Progenitor cell of endocrine pancreas (in vitro differentiated cells): ENCODE measurements at regions not wholly inside any gene's neighbourhood (a gene's known extent, or its start where the extent isn't known, plus 50 kb on each side); places are given as distances from the start of the nearest gene placed in this dataset.

Experiments
- DNase-seq: peaks from one replicate; pipeline ENCODE4 v3.0.0; 2021; ENCODE audit warnings: low spot score; ENCODE audit not compliant: unreplicated experiment
- H3K27ac Mint-ChIP-seq: 2 replicates; pipeline ENCODE4 v1.8.0; 2021; ENCODE audit warnings: mild to moderate bottlenecking, moderate library complexity, mixed read lengths
- H3K27me3 Mint-ChIP-seq: 2 replicates; pipeline ENCODE4 v1.8.0; 2021; ENCODE audit warnings: mixed read lengths
- H3K36me3 Mint-ChIP-seq: 2 replicates; pipeline ENCODE4 v1.8.0; 2022; ENCODE audit warnings: mixed read lengths; ENCODE audit not compliant: insufficient read depth
- H3K4me1 Mint-ChIP-seq: 2 replicates; pipeline ENCODE4 v1.8.0; 2021; ENCODE audit warnings: low read depth, mixed read lengths
- H3K4me3 Mint-ChIP-seq: 2 replicates; pipeline ENCODE4 v1.8.0; 2021; ENCODE audit warnings: low read depth, mild to moderate bottlenecking, moderate library complexity, mixed read lengths
- H3K9me3 Mint-ChIP-seq: 2 replicates; pipeline ENCODE4 v1.8.0; 2021; ENCODE audit warnings: low read depth, mixed read lengths
- CTCF ChIP-seq: fragments of 200-600 bp; sonication (generic); IDR thresholded peaks from one replicate; pipeline ENCODE4 v1.5.0; 2021; ENCODE audit warnings: antibody characterized with exemption, mild to moderate bottlenecking; ENCODE audit not compliant: unreplicated experiment

- Mint-ChIP-seq H3K27me3 (no peaks in the 10 kb centered on the region), H3K4me1 (no peaks in the 10 kb centered on the region), H3K4me3 (no peak overlapping the region), H3K9me3 (no peaks in the 10 kb centered on the region), H3K27ac (no peak overlapping the region), H3K36me3 (no peaks in the 10 kb centered on the region)
- no peak for TF ChIP-seq CTCF
- no peak for DNase-seq
These were observed 168.5 kb upstream of the ATP2B1 start for GRCh38 chr12:89877136-89877535.

- peaks cover 2% of the 10 kb centered on the region for H3K36me3 Mint-ChIP-seq
- no peaks in the 10 kb centered on the region for H3K4me1 Mint-ChIP-seq
- no peak for TF ChIP-seq CTCF
- H3K4me3 Mint-ChIP-seq: no peak overlapping the region
- no peak overlapping the region for H3K27ac Mint-ChIP-seq
- H3K9me3 Mint-ChIP-seq: peaks cover 5% of the 10 kb centered on the region
- no peaks in the 10 kb centered on the region for H3K27me3 Mint-ChIP-seq
- no peak for DNase-seq
These were observed 167.2 kb upstream of the ATP2B1 start for GRCh38 chr12:89875809-89876208.

GRCh38 chr12:89875225-89875624 lies 166.6 kb upstream of the ATP2B1 start:
- no peak overlapping the region for H3K27ac Mint-ChIP-seq
- peaks cover 7% of the 10 kb centered on the region for H3K9me3 Mint-ChIP-seq
- H3K4me3 Mint-ChIP-seq: no peak overlapping the region
- H3K4me1 Mint-ChIP-seq: no peaks in the 10 kb centered on the region
- no peaks in the 10 kb centered on the region for H3K27me3 Mint-ChIP-seq
- DNase-seq: no peak
- TF ChIP-seq CTCF: no peak
- peaks cover 2% of the 10 kb centered on the region for H3K36me3 Mint-ChIP-seq

- H3K36me3 Mint-ChIP-seq: peaks cover 3% of the 10 kb centered on the region
- no peak for DNase-seq
- H3K27ac Mint-ChIP-seq: no peak overlapping the region
- H3K4me1 Mint-ChIP-seq: no peaks in the 10 kb centered on the region
- TF ChIP-seq CTCF: no peak
- no peak overlapping the region for H3K4me3 Mint-ChIP-seq
- peaks cover 13% of the 10 kb centered on the region for H3K9me3 Mint-ChIP-seq
- no peaks in the 10 kb centered on the region for H3K27me3 Mint-ChIP-seq
These were observed 165.5 kb upstream of the ATP2B1 start for GRCh38 chr12:89874146-89874545.

- H3K4me1 Mint-ChIP-seq: no peaks in the 10 kb centered on the region
- no peak for DNase-seq
- peaks cover 13% of the 10 kb centered on the region for H3K9me3 Mint-ChIP-seq
- no peak for TF ChIP-seq CTCF
- no peak overlapping the region for H3K4me3 Mint-ChIP-seq
- H3K27ac Mint-ChIP-seq: no peak overlapping the region
- peaks cover 3% of the 10 kb centered on the region for H3K36me3 Mint-ChIP-seq
- H3K27me3 Mint-ChIP-seq: no peaks in the 10 kb centered on the region
These were observed 165.1 kb upstream of the ATP2B1 start for GRCh38 chr12:89873745-89874144.
